DMS 273 treated with DMSO at 0.1 percent for 48 hours (cell line): ENCODE measurements at regions not wholly inside any gene's neighbourhood (a gene's known extent, or its start where the extent isn't known, plus 50 kb on each side); places are given as distances from the start of the nearest gene placed in this dataset.

Source experiments
- DNase-seq: peaks from one replicate; lab custom pipeline; 2025; lab: John Stamatoyannopoulos, UW

- no peak for DNase-seq
Measured at GRCh38 chr11:56932572-56933220, 56.0 kb upstream of the OR5AK2 start.

GRCh38 chr11:56923116-56923515, 65.6 kb upstream of the OR5AK2 start:
- DNase-seq: no peak

GRCh38 chr11:56922421-56922820, 66.3 kb upstream of the OR5AK2 start:
- DNase-seq: no peak

- DNase-seq: no peak
Measured at GRCh38 chr11:56917708-56918400, 70.9 kb upstream of the OR5AK2 start.

- DNase-seq: no peak
Measured at GRCh38 chr11:56916587-56916986, 72.1 kb upstream of the OR5AK2 start.

- DNase-seq: no peak
Measured at GRCh38 chr11:56916162-56916561, 72.6 kb upstream of the OR5AK2 start.

GRCh38 chr11:56911312-56911711, 77.4 kb upstream of the OR5AK2 start:
- no peak for DNase-seq

GRCh38 chr11:56910785-56911184, 77.9 kb upstream of the OR5AK2 start:
- DNase-seq: no peak

- no peak for DNase-seq
Measured at GRCh38 chr11:56910046-56910773, 78.5 kb upstream of the OR5AK2 start.

GRCh38 chr11:56909563-56909962, 79.2 kb upstream of the OR5AK2 start:
- DNase-seq: no peak

GRCh38 chr11:56909080-56909479, 79.6 kb upstream of the OR5AK2 start:
- no peak for DNase-seq

- no peak for DNase-seq
Measured at GRCh38 chr11:56906683-56907148, 82.0 kb upstream of the OR5AK2 start.

- no peak for DNase-seq
Measured at GRCh38 chr11:56905936-56906335, 82.8 kb upstream of the OR5AK2 start.

- no peak for DNase-seq
Measured at GRCh38 chr11:56905442-56905841, 83.3 kb upstream of the OR5AK2 start.

GRCh38 chr11:56898856-56899255, 89.9 kb upstream of the OR5AK2 start:
- DNase-seq: no peak

GRCh38 chr11:56890584-56891305, 98.0 kb upstream of the OR5AK2 start:
- no peak for DNase-seq

GRCh38 chr11:56889986-56890385, 98.7 kb upstream of the OR5AK2 start:
- no peak for DNase-seq

- DNase-seq: no peak
Measured at GRCh38 chr11:56887940-56888339, 100.8 kb upstream of the OR5AK2 start.

- DNase-seq: no peak
Measured at GRCh38 chr11:56886455-56886854, 102.3 kb upstream of the OR5AK2 start.

- no peak for DNase-seq
Measured at GRCh38 chr11:56885854-56886253, 102.9 kb upstream of the OR5AK2 start.

- DNase-seq: no peak
Measured at GRCh38 chr11:56885177-56885576, 103.5 kb upstream of the OR5AK2 start.

- no peak for DNase-seq
Measured at GRCh38 chr11:56883371-56883987, 105.2 kb upstream of the OR5AK2 start.
